ENCODE measurements at regions not wholly inside any gene's neighbourhood (a gene's known extent, or its start where the extent isn't known, plus 50 kb on each side); places are given as distances from the start of the nearest gene placed in this dataset.
"Not testable (repeated sequence)": the region's sequence is repeated elsewhere in the genome, so short reads cannot be mapped to it uniquely, and the experiment has no call there.

GRCh38 chr5:40439103-40439502, 240.6 kb upstream of the PTGER4 start:
- peak in 1 of 12 donors; percentile 8 for TF ChIP-seq CTCF (IDR thresholded peaks at IDR 0.05)
- not testable (repeated sequence) for TF ChIP-seq POLR2A (IDR thresholded peaks at IDR 0.05)

Data from heart left ventricle (tissue), 13 donors.